Vagina (tissue), 2 donors: ENCODE measurements at regions not wholly inside any gene's neighbourhood (a gene's known extent, or its start where the extent isn't known, plus 50 kb on each side); places are given as distances from the start of the nearest gene placed in this dataset.
"Not testable (repeated sequence)": the region's sequence is repeated elsewhere in the genome, so short reads cannot be mapped to it uniquely, and the experiment has no call there.

ENCODE experiments used
- DNase-seq, 2 donors: peaks; one replicate each; pipeline ENCODE4 v3.0.0-alpha.2; 2017; ENCODE audit errors: extremely low spot score in 2 of 2
- H3K27ac ChIP-seq: fragments of 200-600 bp; sonication (generic); one replicate; pipeline ENCODE4 v1.5.1; 2019
- H3K27me3 ChIP-seq: fragments of 200-600 bp; sonication (generic); one replicate; pipeline ENCODE4 v1.5.1; 2019
- H3K36me3 ChIP-seq, 2 donors: fragments of 200-600 bp; sonication (generic); one replicate each; pipeline ENCODE4 v1.5.1; 2017 to 2019
- H3K4me1 ChIP-seq: fragments of 200-600 bp; sonication (generic); one replicate; pipeline ENCODE4 v1.5.1; 2019
- H3K4me3 ChIP-seq, 2 donors: fragments of 200-600 bp; sonication (generic); 1 replicate in 1 of 2; 2 replicates in 1 of 2; pipeline ENCODE4 v1.5.1; 2016 to 2019
- H3K9me3 ChIP-seq: fragments of 200-600 bp; sonication (generic); one replicate; pipeline ENCODE4 v1.5.1; 2019
- CTCF ChIP-seq, 3 experiments: fragments of 450-650 bp in 2 of 3; fragments of 200-600 bp in 1 of 3; sonication (generic) in 1 of 3; IDR thresholded peaks; one replicate each; pipeline ENCODE4 v1.5.1; 2017 to 2019; ENCODE audit warnings: antibody characterized with exemption in 3 of 3, mild to moderate bottlenecking in 2 of 3, moderate library complexity in 2 of 3
- POLR2A ChIP-seq, 2 donors: fragments of 450-650 bp; IDR thresholded peaks; one replicate each; pipeline ENCODE4 v1.6.1; 2017; ENCODE audit warnings: antibody characterized with exemption in 2 of 2, mild to moderate bottlenecking in 2 of 2, moderate library complexity in 2 of 2
- POLR2AphosphoS5 ChIP-seq, 2 donors: sonication (generic); formaldehyde crosslinking; IDR thresholded peaks; one replicate each; pipeline ENCODE4 v1.9.0; 2017; ENCODE audit warnings: antibody characterized with exemption in 2 of 2, mild to moderate bottlenecking in 2 of 2, low read depth in 1 of 2; ENCODE audit not compliant: insufficient read depth in 1 of 2
- intact Hi-C: fragments of 100-400 bp; cut with DNase I; formaldehyde crosslinking; loops from one replicate; pipeline ENCODE4 v1.15.1; 2023

GRCh38 chr2:51778806-51779205 is 746.9 kb upstream of the NRXN1 start:
- Histone ChIP-seq H3K27me3 (no peaks in the 10 kb centered on the region), H3K36me3 (no peaks in the 10 kb centered on the region), H3K4me1 (no peaks in the 10 kb centered on the region), H3K4me3 (no peak overlapping the region), H3K9me3 (no peaks in the 10 kb centered on the region), H3K27ac (no peak overlapping the region)
- TF ChIP-seq CTCF (IDR thresholded peaks at IDR 0.05) (no peak), POLR2AphosphoS5 (IDR thresholded peaks at IDR 0.05; ENCODE audit: insufficient read depth in 1 of 2, low read depth in 1 of 2) (no peak), POLR2A (IDR thresholded peaks at IDR 0.05) (no peak)
- intact Hi-C loops = no loop called here
- no peak for DNase-seq

GRCh38 chr2:51774606-51775005 is 742.7 kb upstream of the NRXN1 start:
- H3K36me3 ChIP-seq, intact Hi-C loops, H3K27ac ChIP-seq, H3K9me3 ChIP-seq, DNase-seq, H3K4me3 ChIP-seq, H3K4me1 ChIP-seq, H3K27me3 ChIP-seq: not testable (repeated sequence)

GRCh38 chr2:51760441-51760840 is 728.5 kb upstream of the NRXN1 start:
- H3K9me3 ChIP-seq = no peaks in the 10 kb centered on the region
- no peaks in the 10 kb centered on the region for H3K36me3 ChIP-seq
- H3K4me3 ChIP-seq = no peak overlapping the region
- no peak for DNase-seq
- H3K4me1 ChIP-seq = no peaks in the 10 kb centered on the region
- H3K27me3 ChIP-seq = no peaks in the 10 kb centered on the region
- no peak for TF ChIP-seq POLR2A (IDR thresholded peaks at IDR 0.05)
- TF ChIP-seq POLR2AphosphoS5 (IDR thresholded peaks at IDR 0.05; ENCODE audit: insufficient read depth in 1 of 2, low read depth in 1 of 2) = no peak
- TF ChIP-seq CTCF (IDR thresholded peaks at IDR 0.05) = no peak
- no peak overlapping the region for H3K27ac ChIP-seq
- intact Hi-C loops = no loop called here

- no peak for TF ChIP-seq CTCF (IDR thresholded peaks at IDR 0.05)
- no peak for TF ChIP-seq POLR2AphosphoS5 (IDR thresholded peaks at IDR 0.05; ENCODE audit: insufficient read depth in 1 of 2, low read depth in 1 of 2)
- no peak for TF ChIP-seq POLR2A (IDR thresholded peaks at IDR 0.05)
- Histone ChIP-seq H3K4me3 (no peak overlapping the region), H3K4me1 (no peaks in the 10 kb centered on the region), H3K36me3 (no peaks in the 10 kb centered on the region), H3K9me3 (no peaks in the 10 kb centered on the region), H3K27me3 (no peaks in the 10 kb centered on the region), H3K27ac (no peak overlapping the region)
- intact Hi-C loops = no loop called here
- DNase-seq = no peak
Measured at GRCh38 chr2:51758081-51758480, 726.1 kb upstream of the NRXN1 start.

- TF ChIP-seq POLR2AphosphoS5 (IDR thresholded peaks at IDR 0.05; ENCODE audit: insufficient read depth in 1 of 2, low read depth in 1 of 2) (no peak), CTCF (IDR thresholded peaks at IDR 0.05) (no peak), POLR2A (IDR thresholded peaks at IDR 0.05) (no peak)
- H3K4me3 ChIP-seq = no peak overlapping the region
- no peaks in the 10 kb centered on the region for H3K4me1 ChIP-seq
- no peak overlapping the region for H3K27ac ChIP-seq
- H3K9me3 ChIP-seq = no peaks in the 10 kb centered on the region
- H3K27me3 ChIP-seq = no peaks in the 10 kb centered on the region
- intact Hi-C loops = no loop called here
- no peaks in the 10 kb centered on the region for H3K36me3 ChIP-seq
- no peak for DNase-seq
Measured at GRCh38 chr2:51734115-51734514, 702.2 kb upstream of the NRXN1 start.

- TF ChIP-seq POLR2A (IDR thresholded peaks at IDR 0.05) (no peak), CTCF (IDR thresholded peaks at IDR 0.05) (no peak), POLR2AphosphoS5 (IDR thresholded peaks at IDR 0.05; ENCODE audit: insufficient read depth in 1 of 2, low read depth in 1 of 2) (no peak)
- H3K27me3 ChIP-seq = no peaks in the 10 kb centered on the region
- no peak for DNase-seq
- no peaks in the 10 kb centered on the region for H3K9me3 ChIP-seq
- H3K27ac ChIP-seq = no peak overlapping the region
- no peaks in the 10 kb centered on the region for H3K4me1 ChIP-seq
- intact Hi-C loops = no loop called here
- no peak overlapping the region for H3K4me3 ChIP-seq
- H3K36me3 ChIP-seq = no peaks in the 10 kb centered on the region
Measured at GRCh38 chr2:51723691-51724090, 691.8 kb upstream of the NRXN1 start.
